ENCODE measurements at regions not wholly inside any gene's neighbourhood (a gene's known extent, or its start where the extent isn't known, plus 50 kb on each side); places are given as distances from the start of the nearest gene placed in this dataset.

DNA sequence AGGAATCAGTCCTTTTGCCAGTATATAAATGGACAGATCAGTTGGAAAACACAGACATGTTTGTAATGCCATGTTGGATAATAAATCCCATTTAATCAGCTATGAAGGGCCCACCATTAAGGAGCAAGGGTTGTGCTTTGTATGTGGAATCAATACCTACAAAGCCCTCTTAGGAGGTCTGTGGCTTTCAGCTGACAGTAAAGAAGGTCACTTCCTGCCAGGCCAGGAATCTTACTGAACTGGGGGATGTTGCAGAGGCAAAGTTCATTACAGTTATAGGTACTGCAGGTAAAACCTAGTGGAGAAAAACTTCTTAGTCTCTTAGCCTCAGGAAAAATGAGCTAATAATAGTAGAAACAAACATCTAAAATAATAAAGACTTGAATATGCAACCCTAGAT, 129.5 kb downstream of the FAM76B start:
- intact Hi-C loops (cut with micrococcal nuclease) (no loop called here), dilution Hi-C loops (cut with MboI; ENCODE audit: extremely low pct_ligation_motif_present, low sequenced_read_pairs) (no loop called here)
- no peak for FAIRE-seq
- no peak overlapping the region for H3K4me3 ChIP-seq (replicated peaks in 1 of 3; ENCODE audit: insufficient read depth in 1 of 3, low read depth in 1 of 3, low read length in 3 of 3)
- H3K36me3 ChIP-seq (ENCODE audit: control insufficient read depth in 2 of 2, extremely low read depth in 1 of 2, insufficient read depth in 2 of 2, low read length in 2 of 2): no peaks in the 10 kb centered on the region
- DNase-seq (ENCODE audit: low read depth, low spot score): no peak
- H3K9me3 ChIP-seq (replicated peaks; ENCODE audit: control insufficient read depth, insufficient read depth, low read length): no peaks in the 10 kb centered on the region
- no peaks in the 10 kb centered on the region for H3K79me2 ChIP-seq (ENCODE audit: control insufficient read depth, insufficient read depth, low read length)
- H2AFZ ChIP-seq (ENCODE audit: low read depth, low read length): no peak overlapping the region
- CTCF ChIA-PET: interaction anchor here (0.9 to 1.3 kb wide), 2 partner anchors 8 to 10 kb away, joined by 3 to 5 read pairs; no protein-coding TSS in a partner anchor
- TF ChIP-seq, protein P1, sequence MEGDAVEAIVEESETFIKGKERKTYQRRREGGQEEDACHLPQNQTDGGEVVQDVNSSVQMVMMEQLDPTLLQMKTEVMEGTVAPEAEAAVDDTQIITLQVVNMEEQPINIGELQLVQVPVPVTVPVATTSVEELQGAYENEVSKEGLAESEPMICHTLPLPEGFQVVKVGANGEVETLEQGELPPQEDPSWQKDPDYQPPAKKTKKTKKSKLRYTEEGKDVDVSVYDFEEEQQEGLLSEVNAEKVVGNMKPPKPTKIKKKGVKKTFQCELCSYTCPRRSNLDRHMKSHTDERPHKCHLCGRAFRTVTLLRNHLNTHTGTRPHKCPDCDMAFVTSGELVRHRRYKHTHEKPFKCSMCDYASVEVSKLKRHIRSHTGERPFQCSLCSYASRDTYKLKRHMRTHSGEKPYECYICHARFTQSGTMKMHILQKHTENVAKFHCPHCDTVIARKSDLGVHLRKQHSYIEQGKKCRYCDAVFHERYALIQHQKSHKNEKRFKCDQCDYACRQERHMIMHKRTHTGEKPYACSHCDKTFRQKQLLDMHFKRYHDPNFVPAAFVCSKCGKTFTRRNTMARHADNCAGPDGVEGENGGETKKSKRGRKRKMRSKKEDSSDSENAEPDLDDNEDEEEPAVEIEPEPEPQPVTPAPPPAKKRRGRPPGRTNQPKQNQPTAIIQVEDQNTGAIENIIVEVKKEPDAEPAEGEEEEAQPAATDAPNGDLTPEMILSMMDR (IDR thresholded peaks at IDR 0.05; ENCODE audit: extremely low read depth in 1 of 2, insufficient read depth in 1 of 2, low read depth in 1 of 2, low read length in 2 of 2): no peak
- TF ChIP-seq, protein P2, sequence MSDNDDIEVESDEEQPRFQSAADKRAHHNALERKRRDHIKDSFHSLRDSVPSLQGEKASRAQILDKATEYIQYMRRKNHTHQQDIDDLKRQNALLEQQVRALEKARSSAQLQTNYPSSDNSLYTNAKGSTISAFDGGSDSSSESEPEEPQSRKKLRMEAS (IDR thresholded peaks at IDR 0.05; ENCODE audit: insufficient read depth, insufficient read length): no peak
- TF ChIP-seq GATA2 (IDR thresholded peaks at IDR 0.05; ENCODE audit: insufficient read depth, insufficient read length, low read depth, low read length): no peak
- TF ChIP-seq EZH2 (IDR thresholded peaks at IDR 0.05; ENCODE audit: borderline replicate concordance, low read depth, low read length, severe bottlenecking): no peak
- TF ChIP-seq MYC (IDR thresholded peaks at IDR 0.05; ENCODE audit: low read depth, low read length): no peak
- TF ChIP-seq FOS (IDR thresholded peaks at IDR 0.05; ENCODE audit: borderline replicate concordance, insufficient read depth, low read length): no peak
- no peak for TF ChIP-seq POLR2AphosphoS5 (IDR thresholded peaks at IDR 0.05; ENCODE audit: insufficient read depth, low read depth, low read length)
- TF ChIP-seq JUN (IDR thresholded peaks at IDR 0.05; ENCODE audit: borderline replicate concordance, insufficient read depth, insufficient read length, low read depth): no peak
- no peak for TF ChIP-seq POLR2A (IDR thresholded peaks at IDR 0.05; ENCODE audit: low read depth, low read length)
- no peaks in the 10 kb centered on the region for H3K9me1 ChIP-seq (replicated peaks; ENCODE audit: control insufficient read depth, extremely low read depth, insufficient read depth, low read length)
- H3K4me1 ChIP-seq (ENCODE audit: control insufficient read depth, extremely low read depth, insufficient read depth, low read length): no peaks in the 10 kb centered on the region
- no peak overlapping the region for H3K4me2 ChIP-seq (ENCODE audit: insufficient read depth, low read length)
- no peaks in the 10 kb centered on the region for H4K20me1 ChIP-seq (replicated peaks; ENCODE audit: control insufficient read depth, extremely low read depth, insufficient read depth, low read length)
- BruUV-seq (replicated peaks): no TSS peak
- POLR2A ChIA-PET: no interaction called here
- H3K27me3 ChIP-seq (ENCODE audit: control insufficient read depth in 2 of 2, insufficient read depth in 2 of 2, low read length in 2 of 2): peaks cover 0 to 2% of the 10 kb centered on the region in 2 experiments
- no peak overlapping the region for H3K9ac ChIP-seq (replicated peaks; ENCODE audit: extremely low read depth, insufficient read depth, low read length)
- no peak overlapping the region for H3K27ac ChIP-seq (ENCODE audit: insufficient read depth, low read depth, low read length)

Measured in endothelial cell of umbilical vein (primary cell).